ENCODE measurements at regions not wholly inside any gene's neighbourhood (a gene's known extent, or its start where the extent isn't known, plus 50 kb on each side); places are given as distances from the start of the nearest gene placed in this dataset.

GRCh38 chr2:5546181-5546580, 146.0 kb upstream of the SOX11 start (continued):
- TF ChIP-seq EZH2 (IDR thresholded peaks at IDR 0.05; ENCODE audit: borderline replicate concordance, control insufficient read depth, low read depth, low read length) (no peak), SPI1 (IDR thresholded peaks at IDR 0.05; ENCODE audit: borderline replicate concordance, insufficient read depth, low read depth, low read length) (no peak), BACH1 (IDR thresholded peaks at IDR 0.05; ENCODE audit: borderline replicate concordance) (no peak), CTCF (IDR thresholded peaks at IDR 0.05 in 2 of 3, conservative IDR thresholded peaks at IDR 0.05 in 1 of 3; ENCODE audit: control insufficient read depth in 2 of 3, extremely low read depth in 1 of 3, insufficient read depth in 1 of 3, low read depth in 3 of 3, low read length in 3 of 3) (no peak), FOXK2 (IDR thresholded peaks at IDR 0.05) (no peak), POLR2A (IDR thresholded peaks at IDR 0.05; ENCODE audit: low read depth, low read length) (no peak), REST (IDR thresholded peaks at IDR 0.05; ENCODE audit: low read depth, low read length) (no peak)

Data from GM12878 (cell line).